SJCRH30 (cell line): ENCODE measurements at regions not wholly inside any gene's neighbourhood (a gene's known extent, or its start where the extent isn't known, plus 50 kb on each side); places are given as distances from the start of the nearest gene placed in this dataset.
"Not testable (repeated sequence)": the region's sequence is repeated elsewhere in the genome, so short reads cannot be mapped to it uniquely, and the experiment has no call there.

Experiments used
- DNase-seq, 2 experiments: peaks; one replicate each; pipeline ENCODE4 v3.0.0-alpha.2; 2015 to 2020
- H3K27ac ChIP-seq: fragments of 250-450 bp; sonication (Bioruptor Pico); 2 replicates; pipeline ENCODE4 v1.5.1; 2020; ENCODE audit warnings: mild to moderate bottlenecking, moderate library complexity
- H3K27me3 ChIP-seq: fragments of 250-450 bp; sonication (Bioruptor Pico); 2 replicates; pipeline ENCODE4 v1.5.1; 2020; ENCODE audit warnings: mild to moderate bottlenecking, moderate library complexity
- H3K36me3 ChIP-seq: fragments of 250-450 bp; sonication (Bioruptor Pico); 2 replicates; pipeline ENCODE4 v1.5.1; 2020; ENCODE audit warnings: mild to moderate bottlenecking, moderate library complexity
- H3K4me1 ChIP-seq: fragments of 250-450 bp; sonication (Bioruptor Pico); 2 replicates; pipeline ENCODE4 v1.5.1; 2020; ENCODE audit warnings: mild to moderate bottlenecking, moderate library complexity
- H3K4me3 ChIP-seq: fragments of 250-450 bp; sonication (Bioruptor Pico); 2 replicates; pipeline ENCODE4 v1.5.1; 2020; ENCODE audit warnings: mild to moderate bottlenecking, moderate library complexity
- H3K9me3 ChIP-seq: fragments of 250-450 bp; sonication (Bioruptor Pico); replicated peaks from 2 replicates; pipeline ENCODE4 v1.5.1; 2020; ENCODE audit warnings: mild to moderate bottlenecking, moderate library complexity

- not testable (repeated sequence) for H3K27me3 ChIP-seq, H3K36me3 ChIP-seq, H3K4me3 ChIP-seq, H3K9me3 ChIP-seq, H3K4me1 ChIP-seq, H3K27ac ChIP-seq
- peak; percentile 19 to 71 for DNase-seq
These were observed 1814.2 kb upstream of the DEFB115 start for GRCh38 chr20:29443206-29443781.

- H3K36me3 ChIP-seq, result no peaks in the 10 kb centered on the region
These were observed 1813.6 kb upstream of the DEFB115 start for GRCh38 chr20:29443819-29444218.

GRCh38 chr20:29445050-29445907, 1812.2 kb upstream of the DEFB115 start:
- not testable (repeated sequence) for H3K27me3 ChIP-seq, H3K4me1 ChIP-seq, H3K4me3 ChIP-seq, H3K27ac ChIP-seq, H3K9me3 ChIP-seq, H3K36me3 ChIP-seq
- peak in 1 of 2 experiments; percentile 17 for DNase-seq

More at GRCh38 chr20:29443819-29444218, 1813.6 kb upstream of the DEFB115 start:
- no peaks in the 10 kb centered on the region for H3K4me1 ChIP-seq
- no peak overlapping the region for H3K27ac ChIP-seq
- no peaks in the 10 kb centered on the region for H3K9me3 ChIP-seq
- no peak for DNase-seq
- H3K4me3 ChIP-seq, result no peak overlapping the region
- 0 out of 2 replicates have a peak, but pooled peaks cover 3% of the 10 kb centered on the region for H3K27me3 ChIP-seq

GRCh38 chr20:29447517-29448484, 1809.7 kb upstream of the DEFB115 start:
- H3K9me3 ChIP-seq, DNase-seq: not testable (repeated sequence)

GRCh38 chr20:29448806-29449470, 1808.5 kb upstream of the DEFB115 start:
- H3K27me3 ChIP-seq, result no peaks in the 10 kb centered on the region
- H3K36me3 ChIP-seq, result no peaks in the 10 kb centered on the region
- H3K4me3 ChIP-seq, result no peak overlapping the region
- no peaks in the 10 kb centered on the region for H3K4me1 ChIP-seq
- no peaks in the 10 kb centered on the region for H3K9me3 ChIP-seq
- no peak overlapping the region for H3K27ac ChIP-seq
- no peak for DNase-seq

More at GRCh38 chr20:29447517-29448484, 1809.7 kb upstream of the DEFB115 start:
- not testable (repeated sequence) for H3K27ac ChIP-seq, H3K4me3 ChIP-seq, H3K36me3 ChIP-seq, H3K4me1 ChIP-seq, H3K27me3 ChIP-seq

- no peaks in the 10 kb centered on the region for H3K27me3 ChIP-seq
- no peak for DNase-seq
- H3K4me1 ChIP-seq, result no peaks in the 10 kb centered on the region
- H3K36me3 ChIP-seq, result no peaks in the 10 kb centered on the region
- no peak overlapping the region for H3K4me3 ChIP-seq
- no peak overlapping the region for H3K27ac ChIP-seq
- H3K9me3 ChIP-seq, result no peaks in the 10 kb centered on the region
These were observed 1805.3 kb upstream of the DEFB115 start for GRCh38 chr20:29452186-29452585.

DNA sequence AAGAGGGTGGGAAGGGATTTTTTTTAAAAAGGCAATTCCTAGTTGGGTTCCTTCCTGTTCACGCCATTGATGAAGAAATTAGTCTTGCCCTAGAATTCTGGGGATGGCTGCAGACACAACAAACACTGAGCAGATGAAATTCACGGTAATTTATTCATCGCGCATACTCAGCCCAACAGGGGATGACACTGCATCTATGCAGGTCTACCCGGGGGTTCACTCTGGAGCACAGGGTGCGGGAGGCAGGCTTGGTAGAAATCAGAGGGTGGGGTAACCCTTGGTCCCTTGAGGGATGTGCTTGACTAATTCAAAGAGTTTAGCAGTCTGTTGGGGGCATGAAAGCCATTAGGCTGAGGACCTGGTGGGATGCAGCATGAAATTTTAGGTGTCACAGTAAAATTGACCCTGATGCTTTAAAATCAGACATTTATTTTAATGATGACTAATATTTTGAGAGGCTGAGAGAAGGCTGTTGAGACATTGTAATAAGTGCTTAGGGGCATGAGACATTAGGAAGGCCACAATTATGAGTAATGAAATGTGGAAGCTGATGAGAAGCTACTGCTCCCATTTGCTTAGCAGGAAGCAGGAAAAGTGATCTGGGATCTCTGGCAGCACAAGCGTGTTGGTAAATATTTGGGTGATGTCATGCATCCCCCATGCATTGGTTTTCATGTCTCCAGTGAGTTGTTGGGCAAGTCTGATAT, 1800.3 kb upstream of the DEFB115 start:
- not testable (repeated sequence) for H3K27ac ChIP-seq, H3K9me3 ChIP-seq, H3K4me3 ChIP-seq, H3K36me3 ChIP-seq, H3K27me3 ChIP-seq, H3K4me1 ChIP-seq
- peak; percentile 53 to 82 for DNase-seq

- Histone ChIP-seq H3K9me3 (no peaks in the 10 kb centered on the region), H3K27ac (no peak overlapping the region), H3K36me3 (no peaks in the 10 kb centered on the region), H3K27me3 (no peaks in the 10 kb centered on the region), H3K4me3 (no peak overlapping the region), H3K4me1 (no peaks in the 10 kb centered on the region)
- no peak for DNase-seq
These were observed 1784.9 kb upstream of the DEFB115 start for GRCh38 chr20:29472606-29473005.

DNA sequence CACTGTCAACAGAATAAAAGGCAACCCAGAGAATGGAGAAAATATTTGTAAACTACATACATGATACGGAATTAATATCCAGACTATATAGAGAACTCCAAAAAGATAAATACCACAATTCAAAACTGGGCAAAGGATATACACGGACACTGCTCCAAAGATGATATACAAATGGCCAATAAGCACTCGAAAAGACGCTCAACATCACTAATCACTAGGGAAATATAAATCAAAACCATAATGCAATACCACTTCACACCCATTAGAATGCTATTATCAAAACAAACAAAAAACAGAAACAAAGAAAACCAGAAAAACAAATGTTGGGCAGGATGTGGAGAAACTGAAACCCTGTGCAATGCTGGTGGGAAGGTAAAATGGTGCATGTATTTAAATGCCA, 1764.6 kb upstream of the DEFB115 start:
- not testable (repeated sequence) for H3K27ac ChIP-seq, H3K4me1 ChIP-seq, DNase-seq, H3K4me3 ChIP-seq, H3K27me3 ChIP-seq, H3K36me3 ChIP-seq, H3K9me3 ChIP-seq

GRCh38 chr20:29496767-29497166, 1760.7 kb upstream of the DEFB115 start:
- not testable (repeated sequence) for H3K9me3 ChIP-seq, H3K27ac ChIP-seq, H3K36me3 ChIP-seq, DNase-seq, H3K4me3 ChIP-seq, H3K4me1 ChIP-seq, H3K27me3 ChIP-seq

DNA sequence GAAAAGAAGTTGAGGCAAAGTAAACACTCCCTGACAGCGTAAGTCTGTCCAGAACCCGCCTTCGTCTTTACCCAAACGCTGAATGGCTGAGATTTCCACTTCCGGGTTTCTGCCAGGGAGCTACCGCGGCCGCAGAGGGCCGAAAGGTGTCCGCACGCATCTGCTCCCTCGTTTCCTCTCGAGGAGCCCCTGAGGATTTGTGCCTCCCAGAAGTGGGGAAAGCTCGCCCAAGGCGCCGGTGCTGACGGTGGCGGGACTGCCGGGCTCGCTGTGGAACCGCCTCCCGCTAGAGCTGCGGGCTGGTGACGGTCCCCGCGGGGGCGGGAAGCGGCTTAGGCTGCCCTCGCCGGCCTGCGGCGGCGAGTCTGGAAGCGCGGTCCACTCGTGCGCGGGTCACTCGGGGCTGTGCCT, 1760.2 kb upstream of the DEFB115 start:
- no peaks in the 10 kb centered on the region for H3K4me1 ChIP-seq
- no peaks in the 10 kb centered on the region for H3K9me3 ChIP-seq
- no peak overlapping the region for H3K27ac ChIP-seq
- no peak overlapping the region for H3K4me3 ChIP-seq
- H3K36me3 ChIP-seq, result no peaks in the 10 kb centered on the region
- no peak for DNase-seq
- no peaks in the 10 kb centered on the region for H3K27me3 ChIP-seq

- not testable (repeated sequence) for H3K27me3 ChIP-seq, H3K4me1 ChIP-seq, H3K27ac ChIP-seq, H3K9me3 ChIP-seq, DNase-seq, H3K36me3 ChIP-seq, H3K4me3 ChIP-seq
These were observed 1759.8 kb upstream of the DEFB115 start for GRCh38 chr20:29497684-29498083.

GRCh38 chr20:29500738-29501137, 1756.7 kb upstream of the DEFB115 start:
- not testable (repeated sequence) for H3K36me3 ChIP-seq, H3K4me3 ChIP-seq, H3K4me1 ChIP-seq, H3K27ac ChIP-seq, H3K27me3 ChIP-seq, H3K9me3 ChIP-seq
- DNase-seq, result peak in 1 of 2 experiments; percentile 3

DNA sequence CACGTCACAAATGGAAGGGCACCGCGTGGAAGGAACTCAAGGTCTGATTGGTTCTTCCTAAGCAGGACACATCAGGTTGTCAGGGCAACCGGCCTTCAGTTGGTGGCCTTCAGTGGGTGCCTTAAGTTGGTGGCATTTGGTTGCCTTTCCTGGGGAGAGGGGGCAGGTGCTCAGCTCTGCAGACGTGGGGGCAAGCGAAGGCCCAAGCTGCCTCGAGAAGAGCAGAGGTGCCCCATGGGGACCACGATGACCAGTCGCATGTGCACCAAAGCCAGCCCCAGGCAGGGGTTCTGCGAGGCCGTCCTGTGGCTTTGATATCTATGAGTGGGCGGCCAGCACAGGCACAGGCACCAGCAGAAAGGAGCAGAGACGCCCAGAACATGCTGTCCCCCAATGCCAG, 1742.8 kb upstream of the DEFB115 start:
- H3K4me1 ChIP-seq, H3K36me3 ChIP-seq, H3K27ac ChIP-seq, H3K4me3 ChIP-seq, H3K27me3 ChIP-seq, H3K9me3 ChIP-seq, DNase-seq: not testable (repeated sequence)
